Activated naive CD8-positive, alpha-beta T cell (primary cell): ENCODE measurements at regions not wholly inside any gene's neighbourhood (a gene's known extent, or its start where the extent isn't known, plus 50 kb on each side); places are given as distances from the start of the nearest gene placed in this dataset.
"Not testable (repeated sequence)": the region's sequence is repeated elsewhere in the genome, so short reads cannot be mapped to it uniquely, and the experiment has no call there.

ENCODE experiments used
- H3K27ac Mint-ChIP-seq: one replicate; pipeline ENCODE4 v1.8.0; 2021; ENCODE audit warnings: mixed read lengths
- H3K27me3 Mint-ChIP-seq: one replicate; pipeline ENCODE4 v1.8.0; 2021; ENCODE audit warnings: mixed read lengths
- H3K36me3 Mint-ChIP-seq: one replicate; pipeline ENCODE4 v1.8.0; 2021; ENCODE audit warnings: mixed read lengths
- H3K4me1 Mint-ChIP-seq: one replicate; pipeline ENCODE4 v1.8.0; 2021; ENCODE audit warnings: low read depth, mixed read lengths
- H3K4me3 Mint-ChIP-seq: one replicate; pipeline ENCODE4 v1.8.0; 2021; ENCODE audit warnings: mild to moderate bottlenecking, mixed read lengths
- H3K9me3 Mint-ChIP-seq: one replicate; pipeline ENCODE4 v1.8.0; 2021; ENCODE audit warnings: low read depth, mixed read lengths

GRCh38 chr6:66226109-66226508 is 519.1 kb upstream of the EYS start:
- Mint-ChIP-seq H3K36me3 (no peaks in the 10 kb centered on the region), H3K4me1 (no peaks in the 10 kb centered on the region), H3K27me3 (no peaks in the 10 kb centered on the region), H3K4me3 (no peak overlapping the region), H3K27ac (no peak overlapping the region), H3K9me3 (no peaks in the 10 kb centered on the region)

DNA sequence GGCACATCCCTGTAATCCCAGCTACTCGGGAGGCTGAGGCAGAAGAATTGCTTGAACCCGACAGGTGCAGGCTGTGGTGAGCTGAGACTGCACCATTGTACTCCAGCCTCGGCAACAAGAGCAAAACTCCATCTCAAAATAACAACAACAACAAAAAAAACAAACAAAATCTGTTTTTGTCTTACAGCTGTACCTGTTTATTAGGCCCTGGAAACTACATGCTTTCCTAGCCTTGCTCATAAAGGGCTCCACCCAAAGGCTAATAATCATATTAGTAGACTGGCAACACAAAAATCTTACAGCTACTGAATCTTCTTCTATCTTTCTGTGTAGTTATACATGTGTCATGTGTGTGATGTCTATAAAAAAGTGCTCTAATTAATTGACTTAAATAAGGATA is 503.9 kb upstream of the EYS start:
- Mint-ChIP-seq H3K4me3 (no peak overlapping the region), H3K4me1 (no peaks in the 10 kb centered on the region), H3K27me3 (no peaks in the 10 kb centered on the region), H3K36me3 (no peaks in the 10 kb centered on the region), H3K9me3 (peaks cover 25% of the 10 kb centered on the region), H3K27ac (no peak overlapping the region)

DNA sequence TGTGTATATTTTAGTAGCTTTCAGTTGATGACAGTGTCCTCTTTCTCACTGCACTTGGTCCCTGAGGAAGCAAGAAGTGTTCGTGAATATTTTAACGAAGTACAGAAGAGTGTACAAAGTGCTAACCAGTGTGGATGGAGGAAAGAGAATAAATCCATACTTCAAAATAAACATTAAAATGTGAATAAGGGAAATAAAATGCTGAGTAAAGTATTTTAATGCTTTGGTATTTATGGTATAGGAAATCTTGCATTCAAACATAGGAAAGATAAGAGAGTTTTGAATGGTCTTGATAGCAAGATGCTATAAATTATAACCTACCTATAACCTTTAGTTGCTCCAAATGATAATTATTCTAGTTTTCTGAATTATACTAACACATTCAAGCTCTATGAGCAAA is 493.4 kb upstream of the EYS start:
- H3K4me1 Mint-ChIP-seq = no peaks in the 10 kb centered on the region
- H3K9me3 Mint-ChIP-seq = no peaks in the 10 kb centered on the region
- no peak overlapping the region for H3K27ac Mint-ChIP-seq
- no peaks in the 10 kb centered on the region for H3K36me3 Mint-ChIP-seq
- no peaks in the 10 kb centered on the region for H3K27me3 Mint-ChIP-seq
- no peak overlapping the region for H3K4me3 Mint-ChIP-seq

GRCh38 chr6:66199171-66199570 is 492.1 kb upstream of the EYS start:
- Mint-ChIP-seq H3K9me3 (no peaks in the 10 kb centered on the region), H3K27ac (no peak overlapping the region), H3K36me3 (no peaks in the 10 kb centered on the region), H3K4me3 (no peak overlapping the region), H3K27me3 (no peaks in the 10 kb centered on the region), H3K4me1 (no peaks in the 10 kb centered on the region)

DNA sequence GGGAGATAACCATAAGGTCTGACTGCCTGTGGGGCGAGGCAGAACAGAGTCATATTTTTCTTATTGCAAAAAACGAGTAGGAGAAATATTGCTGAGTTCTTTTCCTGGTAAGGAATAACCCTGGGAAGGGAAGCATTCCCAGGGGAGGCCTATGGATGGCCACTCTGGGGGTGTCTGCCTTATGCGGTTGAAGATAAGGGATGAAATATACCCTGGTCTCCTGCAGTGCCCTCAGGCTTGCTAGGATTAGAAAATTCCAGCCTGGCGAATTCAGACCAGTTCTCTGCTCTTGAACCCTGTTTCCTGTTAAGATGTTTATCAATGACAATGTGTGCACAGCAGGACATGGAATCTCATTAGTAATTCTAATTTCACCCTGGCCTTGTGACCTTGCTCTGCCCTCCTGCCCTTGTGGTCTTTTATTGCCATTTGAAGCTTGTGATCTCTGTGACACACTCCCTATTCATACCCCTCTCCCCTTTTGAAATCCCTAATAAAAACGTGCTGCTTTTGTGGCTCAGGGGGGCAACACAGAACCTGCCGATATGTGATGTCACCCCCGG is 491.1 kb upstream of the EYS start:
- Mint-ChIP-seq H3K4me3 (no peak overlapping the region), H3K9me3 (no peaks in the 10 kb centered on the region), H3K4me1 (no peaks in the 10 kb centered on the region), H3K36me3 (no peaks in the 10 kb centered on the region), H3K27me3 (no peaks in the 10 kb centered on the region), H3K27ac (no peak overlapping the region)

- no peaks in the 10 kb centered on the region for H3K4me1 Mint-ChIP-seq
- no peak overlapping the region for H3K27ac Mint-ChIP-seq
- H3K27me3 Mint-ChIP-seq = no peaks in the 10 kb centered on the region
- no peak overlapping the region for H3K4me3 Mint-ChIP-seq
- peaks cover 9% of the 10 kb centered on the region for H3K9me3 Mint-ChIP-seq
- no peaks in the 10 kb centered on the region for H3K36me3 Mint-ChIP-seq
Measured at GRCh38 chr6:66190858-66191257, 483.8 kb upstream of the EYS start.

DNA sequence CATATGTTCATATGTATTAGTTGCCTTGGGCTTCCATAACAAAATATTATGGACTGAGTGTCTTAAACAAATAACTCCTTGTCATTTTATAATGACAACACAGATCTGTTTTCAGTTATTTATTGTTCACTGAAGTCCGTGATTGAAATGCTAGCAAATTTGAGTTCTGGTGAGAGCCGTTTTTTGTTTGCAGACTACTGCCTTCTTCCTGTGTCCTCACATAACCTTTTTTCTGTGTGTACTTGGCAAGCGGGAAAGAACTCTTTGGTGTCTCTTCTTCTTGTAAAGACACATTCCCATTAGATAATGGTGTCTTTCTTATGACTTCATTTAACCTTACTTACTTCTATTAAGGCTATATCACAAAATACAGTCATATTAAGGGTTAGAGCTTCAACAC is 482.9 kb upstream of the EYS start:
- Mint-ChIP-seq H3K27me3 (no peaks in the 10 kb centered on the region), H3K9me3 (peaks cover 9% of the 10 kb centered on the region), H3K36me3 (no peaks in the 10 kb centered on the region), H3K4me3 (no peak overlapping the region), H3K4me1 (no peaks in the 10 kb centered on the region), H3K27ac (no peak overlapping the region)

DNA sequence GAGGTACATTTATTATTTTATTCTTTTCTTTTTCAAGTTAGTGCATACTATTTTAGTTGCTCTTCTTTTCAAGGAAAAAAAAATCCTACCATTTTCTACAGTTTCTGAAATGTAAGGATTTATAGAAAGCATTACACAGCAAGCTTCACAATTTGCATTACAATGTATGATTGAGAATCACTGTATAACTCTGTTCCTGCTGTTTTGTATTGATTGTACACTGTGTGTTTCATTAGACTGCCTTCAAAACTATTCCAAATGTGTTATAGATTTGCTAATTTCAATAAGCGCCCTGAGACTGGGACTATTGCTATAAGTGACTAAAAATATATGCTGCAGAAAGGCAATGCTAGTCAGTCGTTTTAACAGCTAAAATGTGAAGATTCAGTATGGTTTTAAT is 479.7 kb upstream of the EYS start:
- Mint-ChIP-seq H3K27ac (no peak overlapping the region), H3K9me3 (peaks cover 9% of the 10 kb centered on the region), H3K36me3 (no peaks in the 10 kb centered on the region), H3K27me3 (no peaks in the 10 kb centered on the region), H3K4me1 (no peaks in the 10 kb centered on the region), H3K4me3 (no peak overlapping the region)

DNA sequence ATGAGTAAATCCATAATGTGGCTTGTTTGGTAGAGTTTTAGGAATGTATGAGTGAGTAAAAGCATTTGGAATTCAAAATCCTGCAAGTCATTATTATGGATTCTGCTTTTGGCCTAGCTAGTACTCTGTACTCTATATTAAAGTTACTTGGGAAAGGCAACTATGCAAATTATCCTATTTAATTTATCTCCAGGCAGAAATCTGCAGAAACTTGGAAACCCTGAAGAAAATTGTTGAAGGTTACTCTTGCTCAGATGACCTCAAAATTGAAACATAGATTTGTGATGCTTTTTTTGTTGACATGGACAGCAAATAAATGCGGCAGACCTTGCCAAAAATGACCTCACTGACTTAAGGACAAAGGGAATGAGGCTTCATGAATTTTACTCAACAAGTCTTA is 477.1 kb upstream of the EYS start:
- H3K27me3 Mint-ChIP-seq = no peaks in the 10 kb centered on the region
- H3K4me3 Mint-ChIP-seq = no peak overlapping the region
- no peak overlapping the region for H3K27ac Mint-ChIP-seq
- no peaks in the 10 kb centered on the region for H3K4me1 Mint-ChIP-seq
- peaks cover 16% of the 10 kb centered on the region for H3K9me3 Mint-ChIP-seq
- H3K36me3 Mint-ChIP-seq = no peaks in the 10 kb centered on the region

DNA sequence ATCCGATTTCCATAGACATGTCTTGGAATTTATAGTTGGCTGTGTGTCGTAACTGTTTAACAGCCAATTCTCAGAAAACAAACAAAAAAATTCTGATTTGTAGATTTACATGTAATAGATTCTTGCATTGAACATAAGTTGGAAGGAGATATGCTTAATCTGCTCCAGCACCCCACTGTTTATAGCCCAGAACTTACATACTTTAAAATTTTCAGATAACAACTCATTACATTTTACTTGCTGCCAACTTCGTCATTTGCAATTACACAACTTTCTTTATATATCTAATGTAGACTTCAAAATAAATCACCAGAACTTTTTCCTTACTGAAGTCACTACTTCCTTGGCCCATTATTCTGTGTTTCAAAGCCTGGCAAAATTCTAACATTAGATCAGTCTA is 472.3 kb upstream of the EYS start:
- no peaks in the 10 kb centered on the region for H3K4me1 Mint-ChIP-seq
- no peak overlapping the region for H3K4me3 Mint-ChIP-seq
- peaks cover 12% of the 10 kb centered on the region for H3K9me3 Mint-ChIP-seq
- H3K27me3 Mint-ChIP-seq = no peaks in the 10 kb centered on the region
- H3K36me3 Mint-ChIP-seq = no peaks in the 10 kb centered on the region
- H3K27ac Mint-ChIP-seq = no peak overlapping the region

DNA sequence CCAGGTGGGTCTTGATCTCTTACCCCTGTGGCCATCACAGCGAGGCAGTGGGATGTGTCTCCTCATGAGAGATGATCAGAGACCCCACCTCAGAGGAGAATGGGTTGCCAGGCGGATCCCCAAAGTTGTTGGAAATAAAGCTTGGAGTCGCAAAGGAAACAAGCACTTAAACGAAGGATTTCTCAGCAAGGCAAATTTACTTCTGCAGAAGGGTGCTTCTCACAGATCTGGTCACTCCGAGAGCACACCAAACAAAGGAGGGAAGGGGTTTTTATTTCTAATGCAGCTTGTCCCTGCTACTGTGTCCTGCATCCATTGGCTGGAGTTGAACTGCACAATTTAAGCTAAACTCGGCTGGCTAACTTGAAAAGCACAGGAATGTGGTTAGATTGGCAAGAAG is 466.6 kb upstream of the EYS start:
- Mint-ChIP-seq H3K9me3 (peaks cover 17% of the 10 kb centered on the region), H3K36me3 (no peaks in the 10 kb centered on the region), H3K27ac (no peak overlapping the region), H3K4me1 (no peaks in the 10 kb centered on the region), H3K27me3 (no peaks in the 10 kb centered on the region), H3K4me3 (no peak overlapping the region)

GRCh38 chr6:66166713-66167112 is 459.7 kb upstream of the EYS start:
- peaks cover 37% of the 10 kb centered on the region for H3K9me3 Mint-ChIP-seq
- H3K27me3 Mint-ChIP-seq, H3K27ac Mint-ChIP-seq, H3K4me3 Mint-ChIP-seq, H3K36me3 Mint-ChIP-seq, H3K4me1 Mint-ChIP-seq: not testable (repeated sequence)

GRCh38 chr6:66161546-66162108 is 454.6 kb upstream of the EYS start:
- Mint-ChIP-seq H3K9me3 (peaks cover 44% of the 10 kb centered on the region), H3K36me3 (no peaks in the 10 kb centered on the region), H3K27me3 (no peaks in the 10 kb centered on the region), H3K4me1 (no peaks in the 10 kb centered on the region), H3K4me3 (no peak overlapping the region), H3K27ac (no peak overlapping the region)

DNA sequence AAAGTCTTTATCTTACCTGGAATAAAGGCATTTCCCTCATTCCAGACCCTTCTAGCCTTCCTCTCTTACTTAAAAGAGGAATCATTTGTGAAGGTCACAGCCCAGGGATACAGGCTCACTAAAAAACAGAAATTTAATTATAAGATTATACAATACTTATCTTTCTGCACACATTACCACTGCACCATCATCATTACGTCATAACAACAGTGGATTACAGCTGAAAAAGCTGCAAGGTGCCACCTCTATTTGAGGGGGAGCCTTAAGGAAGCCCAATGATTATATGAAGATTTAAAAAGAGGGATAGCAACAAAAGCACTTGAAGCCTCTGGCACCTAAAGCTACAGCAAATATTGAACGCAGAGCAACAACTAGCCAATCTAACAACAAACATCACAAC is 452.9 kb upstream of the EYS start:
- no peaks in the 10 kb centered on the region for H3K27me3 Mint-ChIP-seq

GRCh38 chr6:66153247-66153646 is 446.2 kb upstream of the EYS start:
- H3K9me3 Mint-ChIP-seq = no peaks in the 10 kb centered on the region
- no peaks in the 10 kb centered on the region for H3K27me3 Mint-ChIP-seq
- no peak overlapping the region for H3K27ac Mint-ChIP-seq
- H3K4me3 Mint-ChIP-seq = no peak overlapping the region
- H3K4me1 Mint-ChIP-seq = no peaks in the 10 kb centered on the region
- H3K36me3 Mint-ChIP-seq = no peaks in the 10 kb centered on the region

More for the DNA sequence above, 452.9 kb upstream of the EYS start:
- H3K4me1 Mint-ChIP-seq = no peaks in the 10 kb centered on the region
- H3K4me3 Mint-ChIP-seq = no peak overlapping the region
- no peaks in the 10 kb centered on the region for H3K36me3 Mint-ChIP-seq
- peaks cover 44% of the 10 kb centered on the region for H3K9me3 Mint-ChIP-seq
- H3K27ac Mint-ChIP-seq = no peak overlapping the region

- Mint-ChIP-seq H3K9me3 (peaks cover 3% of the 10 kb centered on the region), H3K4me1 (no peaks in the 10 kb centered on the region), H3K4me3 (no peak overlapping the region), H3K36me3 (no peaks in the 10 kb centered on the region), H3K27me3 (no peaks in the 10 kb centered on the region), H3K27ac (no peak overlapping the region)
Measured at GRCh38 chr6:66149132-66149531, 442.1 kb upstream of the EYS start.
